Calu3 (cell line): ENCODE measurements at regions not wholly inside any gene's neighbourhood (a gene's known extent, or its start where the extent isn't known, plus 50 kb on each side); places are given as distances from the start of the nearest gene placed in this dataset.

ENCODE experiments used
- BruUV-seq: library from RNA; stranded (reverse); fragments of 400-500 nt; replicated peaks from 2 replicates; lab custom pipeline; 2021; lab: Mats Ljungman, UMichigan
- CTCF ChIA-PET: fragments of 300-600 bp; sonication (Branson Sonifier 250); formaldehyde crosslinking; loops from one replicate; lab custom pipeline; 2022; ENCODE audit warnings: antibody characterized with exemption; lab: Charles Lee
- DNase-seq: peaks from one replicate; pipeline ENCODE4 v3.0.0; 2022
- H3K27ac Mint-ChIP-seq: one replicate; pipeline ENCODE4 v1.8.0; 2022; ENCODE audit warnings: mixed read lengths; ENCODE audit not compliant: unreplicated experiment
- H3K27me3 Mint-ChIP-seq: one replicate; pipeline ENCODE4 v1.8.0; 2022; ENCODE audit warnings: mixed read lengths; ENCODE audit not compliant: unreplicated experiment
- H3K36me3 Mint-ChIP-seq: one replicate; pipeline ENCODE4 v1.8.0; 2022; ENCODE audit warnings: mild to moderate bottlenecking, moderate library complexity, mixed read lengths; ENCODE audit not compliant: insufficient read depth, unreplicated experiment
- H3K4me1 Mint-ChIP-seq: one replicate; pipeline ENCODE4 v1.8.0; 2022; ENCODE audit warnings: mild to moderate bottlenecking, low read depth, mixed read lengths; ENCODE audit not compliant: unreplicated experiment
- H3K4me3 Mint-ChIP-seq: one replicate; pipeline ENCODE4 v1.8.0; 2022; ENCODE audit warnings: mild to moderate bottlenecking, low read depth, moderate library complexity, mixed read lengths; ENCODE audit not compliant: unreplicated experiment
- H3K9me3 Mint-ChIP-seq: one replicate; pipeline ENCODE4 v1.8.0; 2022; ENCODE audit warnings: low read depth, mixed read lengths; ENCODE audit not compliant: unreplicated experiment
- CTCF ChIP-seq: fragments of 200-600 bp; IDR thresholded peaks from one replicate; pipeline ENCODE4 v1.8.0; 2022; ENCODE audit warnings: antibody characterized with exemption; ENCODE audit not compliant: unreplicated experiment
- intact Hi-C: fragments of 100-400 bp; cut with micrococcal nuclease; formaldehyde crosslinking; loops from one replicate; pipeline ENCODE4 v1.10.0; 2022; ENCODE audit not compliant: unreplicated experiment

GRCh38 chr13:39208636-39209035 lies 170.4 kb downstream of the NHLRC3 start:
- TF ChIP-seq CTCF, result no peak
- H3K4me3 Mint-ChIP-seq, result no peak overlapping the region
- intact Hi-C loops, result no loop called here
- BruUV-seq, result no TSS peak
- H3K4me1 Mint-ChIP-seq, result no peaks in the 10 kb centered on the region
- H3K36me3 Mint-ChIP-seq, result no peaks in the 10 kb centered on the region
- no peaks in the 10 kb centered on the region for H3K9me3 Mint-ChIP-seq
- H3K27ac Mint-ChIP-seq, result no peak overlapping the region
- CTCF ChIA-PET, result no interaction called here
- DNase-seq, result no peak
- H3K27me3 Mint-ChIP-seq, result peaks cover 47% of the 10 kb centered on the region

DNA sequence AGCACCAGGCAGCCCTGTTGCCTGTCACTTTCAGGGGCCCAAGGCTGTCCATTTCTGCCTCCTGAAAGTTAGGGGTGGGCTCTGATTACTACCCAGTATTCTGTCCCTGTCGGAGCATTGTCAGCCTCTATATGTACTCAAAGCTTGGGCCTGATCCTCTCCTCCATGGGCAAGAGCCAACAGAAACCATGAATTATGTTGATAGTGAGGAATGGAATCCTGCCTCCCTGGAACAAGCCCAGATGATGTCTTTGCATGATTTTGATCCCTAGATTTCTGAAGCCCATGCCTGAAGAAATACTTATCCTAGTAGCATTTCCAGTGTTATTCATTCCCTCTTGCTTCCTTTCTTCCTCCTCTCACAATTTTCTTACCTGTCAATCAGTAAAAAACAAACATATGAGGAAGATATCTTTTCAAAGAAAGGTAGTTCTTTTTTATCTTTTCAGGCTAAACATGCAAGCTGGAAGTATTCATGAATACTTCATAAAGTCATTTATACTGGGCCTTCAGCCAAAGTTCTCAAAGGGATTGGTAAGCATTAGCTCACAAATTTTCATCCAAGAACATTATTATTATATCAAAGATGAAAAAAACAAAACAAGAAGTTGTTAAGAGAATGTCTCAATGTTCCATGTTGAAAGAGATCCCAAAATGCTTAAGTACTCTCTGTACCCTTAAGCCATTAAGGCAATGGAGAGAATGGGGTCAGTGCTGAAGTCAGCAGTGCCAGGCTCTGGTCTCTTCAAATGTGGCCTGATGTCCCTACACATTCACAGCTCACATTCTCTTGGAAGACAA lies 171.7 kb downstream of the NHLRC3 start:
- Mint-ChIP-seq H3K4me3 (no peak overlapping the region), H3K27ac (no peak overlapping the region), H3K9me3 (no peaks in the 10 kb centered on the region), H3K27me3 (peaks cover 47% of the 10 kb centered on the region), H3K36me3 (no peaks in the 10 kb centered on the region), H3K4me1 (no peaks in the 10 kb centered on the region)
- intact Hi-C loops, result no loop called here
- DNase-seq, result no peak
- no TSS peak for BruUV-seq
- TF ChIP-seq CTCF, result no peak
- CTCF ChIA-PET, result no interaction called here

DNA sequence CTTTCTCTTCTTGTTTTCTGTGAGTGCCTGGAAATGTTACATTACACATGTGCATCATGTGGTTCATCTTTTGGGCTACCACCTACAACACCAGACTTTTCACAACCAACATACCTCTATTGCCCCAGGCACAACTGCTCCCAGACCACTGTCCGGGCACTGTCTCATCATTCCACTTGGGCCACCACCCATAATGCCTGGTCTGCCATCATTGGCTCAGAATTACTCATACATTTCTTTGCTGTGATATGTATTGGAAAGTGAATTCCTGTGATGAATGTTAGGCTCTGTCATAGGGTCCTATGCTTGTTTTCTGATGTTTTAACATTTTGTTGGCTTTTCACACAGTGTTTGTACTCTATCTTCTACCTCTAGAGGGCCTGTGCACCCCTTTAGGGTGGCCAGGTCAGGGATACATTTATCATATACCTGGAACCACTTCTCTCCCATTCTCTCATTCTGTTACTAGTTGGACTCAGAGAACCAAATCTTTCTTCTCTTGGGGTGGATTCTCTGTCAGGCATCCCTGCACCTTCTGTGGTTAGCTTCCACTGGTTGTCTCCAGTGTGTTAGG lies 172.8 kb downstream of the NHLRC3 start:
- BruUV-seq, result no TSS peak
- no peaks in the 10 kb centered on the region for H3K36me3 Mint-ChIP-seq
- no peaks in the 10 kb centered on the region for H3K9me3 Mint-ChIP-seq
- DNase-seq, result no peak
- no peak overlapping the region for H3K4me3 Mint-ChIP-seq
- intact Hi-C loops, result no loop called here
- no peak overlapping the region for H3K27ac Mint-ChIP-seq
- no peaks in the 10 kb centered on the region for H3K4me1 Mint-ChIP-seq
- peaks cover 37% of the 10 kb centered on the region for H3K27me3 Mint-ChIP-seq
- no peak for TF ChIP-seq CTCF
- CTCF ChIA-PET, result no interaction called here

GRCh38 chr13:39215971-39216370 lies 177.7 kb downstream of the NHLRC3 start:
- Mint-ChIP-seq H3K36me3 (no peaks in the 10 kb centered on the region), H3K4me3 (no peak overlapping the region), H3K4me1 (no peaks in the 10 kb centered on the region), H3K27me3 (peaks cover 19% of the 10 kb centered on the region), H3K9me3 (no peaks in the 10 kb centered on the region), H3K27ac (no peak overlapping the region)
- no peak for TF ChIP-seq CTCF
- intact Hi-C loops, result no loop called here
- CTCF ChIA-PET, result no interaction called here
- BruUV-seq, result no TSS peak
- no peak for DNase-seq
